Mammary epithelial cell (primary cell): ENCODE measurements at regions not wholly inside any gene's neighbourhood (a gene's known extent, or its start where the extent isn't known, plus 50 kb on each side); places are given as distances from the start of the nearest gene placed in this dataset.

Experiments used
- EZH2 ChIP-seq: IDR thresholded peaks from 2 replicates; pipeline ENCODE4 v1.6.1; 2012; ENCODE audit warnings: low read length, inconsistent platforms, borderline replicate concordance
- TF ChIP-seq, protein P1 (sequence below), 2 donors: IDR thresholded peaks in 1 of 2; conservative IDR thresholded peaks in 1 of 2; 2 replicates each; pipeline ENCODE4 v1.5.1; 2011 to 2012; ENCODE audit warnings: inconsistent platforms in 2 of 2, low read length in 2 of 2, mild to moderate bottlenecking in 2 of 2, control low read depth in 1 of 2, low read depth in 1 of 2; ENCODE audit not compliant: insufficient read depth in 1 of 2; ENCODE audit errors: extremely low read depth in 1 of 2

DNA sequence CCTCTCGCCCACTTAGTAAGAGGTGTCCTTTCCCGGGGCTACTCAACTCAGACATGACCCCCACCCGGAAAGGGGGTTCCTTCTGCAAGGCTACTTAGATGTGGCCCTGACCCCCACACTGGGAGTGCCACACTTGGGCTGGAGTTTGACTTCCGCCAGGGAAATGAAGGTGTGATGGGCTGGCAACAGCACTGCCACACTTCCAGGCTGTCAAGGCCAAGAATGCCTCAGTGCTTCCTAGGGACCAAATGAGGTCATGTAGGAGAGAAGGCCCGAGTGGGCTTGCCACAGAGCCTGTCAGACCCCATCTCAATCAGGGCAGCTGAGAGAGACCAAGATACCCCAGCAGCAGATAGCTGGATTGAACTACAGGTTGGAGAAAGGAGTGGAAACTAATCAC lies 55.5 kb downstream of the DRD1 start:
- TF ChIP-seq, protein P1, sequence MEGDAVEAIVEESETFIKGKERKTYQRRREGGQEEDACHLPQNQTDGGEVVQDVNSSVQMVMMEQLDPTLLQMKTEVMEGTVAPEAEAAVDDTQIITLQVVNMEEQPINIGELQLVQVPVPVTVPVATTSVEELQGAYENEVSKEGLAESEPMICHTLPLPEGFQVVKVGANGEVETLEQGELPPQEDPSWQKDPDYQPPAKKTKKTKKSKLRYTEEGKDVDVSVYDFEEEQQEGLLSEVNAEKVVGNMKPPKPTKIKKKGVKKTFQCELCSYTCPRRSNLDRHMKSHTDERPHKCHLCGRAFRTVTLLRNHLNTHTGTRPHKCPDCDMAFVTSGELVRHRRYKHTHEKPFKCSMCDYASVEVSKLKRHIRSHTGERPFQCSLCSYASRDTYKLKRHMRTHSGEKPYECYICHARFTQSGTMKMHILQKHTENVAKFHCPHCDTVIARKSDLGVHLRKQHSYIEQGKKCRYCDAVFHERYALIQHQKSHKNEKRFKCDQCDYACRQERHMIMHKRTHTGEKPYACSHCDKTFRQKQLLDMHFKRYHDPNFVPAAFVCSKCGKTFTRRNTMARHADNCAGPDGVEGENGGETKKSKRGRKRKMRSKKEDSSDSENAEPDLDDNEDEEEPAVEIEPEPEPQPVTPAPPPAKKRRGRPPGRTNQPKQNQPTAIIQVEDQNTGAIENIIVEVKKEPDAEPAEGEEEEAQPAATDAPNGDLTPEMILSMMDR (conservative IDR thresholded peaks at IDR 0.05 in 1 of 2, IDR thresholded peaks at IDR 0.05 in 1 of 2; ENCODE audit: extremely low read depth in 1 of 2, insufficient read depth in 1 of 2, low read depth in 1 of 2, low read length in 2 of 2), result no peak
- TF ChIP-seq EZH2, result no peak
